Adrenal gland (tissue), 5 donors: ENCODE measurements at regions not wholly inside any gene's neighbourhood (a gene's known extent, or its start where the extent isn't known, plus 50 kb on each side); places are given as distances from the start of the nearest gene placed in this dataset.

Experiments
- POLR2A ChIP-seq, 2 donors: fragments of 450-650 bp; IDR thresholded peaks; one replicate each; pipeline ENCODE4 v1.6.1; 2017; ENCODE audit warnings: antibody characterized with exemption in 2 of 2, mild to moderate bottlenecking in 2 of 2, moderate library complexity in 1 of 2
- TF ChIP-seq, protein P1 (sequence below), 6 experiments: fragments of 450-650 bp in 4 of 6; fragments of 200-600 bp in 2 of 6; sonication (generic) in 1 of 6; IDR thresholded peaks; 1 replicate in 5 of 6; 2 replicates in 1 of 6; pipeline versions ENCODE4 v1.5.1 to v1.8.0; 2016 to 2021; ENCODE audit warnings: antibody characterized with exemption in 6 of 6, mild to moderate bottlenecking in 2 of 6, moderate library complexity in 1 of 6
- donor health status: DM: no; HTN: no; CAD: no.

DNA sequence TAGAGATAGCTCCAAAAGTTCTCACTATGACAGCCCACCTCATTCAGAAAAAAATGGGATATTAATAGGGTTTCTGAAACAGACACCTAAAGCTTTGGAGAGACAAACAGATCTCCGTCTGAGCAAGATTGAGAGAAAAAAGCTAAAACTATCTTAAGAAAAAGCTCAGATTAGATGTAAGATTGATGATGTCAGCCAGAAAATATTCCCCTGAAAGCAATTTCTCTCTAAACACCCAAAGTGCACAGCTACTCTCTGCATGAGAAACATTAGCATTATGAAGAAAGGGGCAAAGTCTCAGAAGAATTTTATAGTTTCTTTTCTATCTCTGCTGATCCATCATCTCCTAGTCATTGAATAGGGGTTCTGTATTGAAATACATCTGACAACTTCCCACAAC is 148.9 kb downstream of the ZNF737 start:
- TF ChIP-seq, protein P1, sequence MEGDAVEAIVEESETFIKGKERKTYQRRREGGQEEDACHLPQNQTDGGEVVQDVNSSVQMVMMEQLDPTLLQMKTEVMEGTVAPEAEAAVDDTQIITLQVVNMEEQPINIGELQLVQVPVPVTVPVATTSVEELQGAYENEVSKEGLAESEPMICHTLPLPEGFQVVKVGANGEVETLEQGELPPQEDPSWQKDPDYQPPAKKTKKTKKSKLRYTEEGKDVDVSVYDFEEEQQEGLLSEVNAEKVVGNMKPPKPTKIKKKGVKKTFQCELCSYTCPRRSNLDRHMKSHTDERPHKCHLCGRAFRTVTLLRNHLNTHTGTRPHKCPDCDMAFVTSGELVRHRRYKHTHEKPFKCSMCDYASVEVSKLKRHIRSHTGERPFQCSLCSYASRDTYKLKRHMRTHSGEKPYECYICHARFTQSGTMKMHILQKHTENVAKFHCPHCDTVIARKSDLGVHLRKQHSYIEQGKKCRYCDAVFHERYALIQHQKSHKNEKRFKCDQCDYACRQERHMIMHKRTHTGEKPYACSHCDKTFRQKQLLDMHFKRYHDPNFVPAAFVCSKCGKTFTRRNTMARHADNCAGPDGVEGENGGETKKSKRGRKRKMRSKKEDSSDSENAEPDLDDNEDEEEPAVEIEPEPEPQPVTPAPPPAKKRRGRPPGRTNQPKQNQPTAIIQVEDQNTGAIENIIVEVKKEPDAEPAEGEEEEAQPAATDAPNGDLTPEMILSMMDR (IDR thresholded peaks at IDR 0.05) = no peak
- TF ChIP-seq POLR2A (IDR thresholded peaks at IDR 0.05) = no peak
